ENCODE measurements at regions not wholly inside any gene's neighbourhood (a gene's known extent, or its start where the extent isn't known, plus 50 kb on each side); places are given as distances from the start of the nearest gene placed in this dataset.
"Not testable (repeated sequence)": the region's sequence is repeated elsewhere in the genome, so short reads cannot be mapped to it uniquely, and the experiment has no call there.

DNA sequence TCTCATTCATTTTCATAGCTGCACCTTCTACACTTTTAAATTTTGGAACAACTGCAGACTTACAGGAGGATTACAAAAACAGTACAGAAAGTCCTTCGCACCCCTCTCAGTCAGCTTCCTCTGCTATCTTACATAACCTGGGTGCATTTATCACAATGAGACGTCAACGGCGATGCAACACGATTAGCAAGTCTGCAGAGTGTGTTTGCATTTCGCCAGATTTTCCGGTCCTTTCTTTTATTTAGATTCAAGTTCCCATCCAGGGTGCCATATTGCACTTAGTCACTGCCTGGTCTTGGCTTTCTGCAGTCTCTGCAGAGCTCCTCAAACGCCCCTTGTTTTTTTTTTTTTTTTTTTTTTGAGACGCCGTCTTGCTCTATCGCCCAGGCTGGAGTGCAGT, 85.9 kb downstream of the ASMT start:
- Histone ChIP-seq H3K4me3 (no peak overlapping the region), H3K4me1 (no peaks in the 10 kb centered on the region), H3K36me3 (no peaks in the 10 kb centered on the region), H3K27me3 (replicated peaks in 1 of 7) (no peaks in the 10 kb centered on the region), H3K27ac (no peak overlapping the region), H3K9me3 (peaks cover 0 to 17% (median 13%) of the 10 kb centered on the region in 8 donors)
- no peak for DNase-seq
- WGBS, 5 donors = 75 to 86% (median 79%) methylated on average over 11 of the region's 11 CpGs
- TF ChIP-seq POLR2AphosphoS5 (IDR thresholded peaks at IDR 0.05) (no peak), POLR2A (IDR thresholded peaks at IDR 0.05) (no peak)
- TF ChIP-seq, protein P1, sequence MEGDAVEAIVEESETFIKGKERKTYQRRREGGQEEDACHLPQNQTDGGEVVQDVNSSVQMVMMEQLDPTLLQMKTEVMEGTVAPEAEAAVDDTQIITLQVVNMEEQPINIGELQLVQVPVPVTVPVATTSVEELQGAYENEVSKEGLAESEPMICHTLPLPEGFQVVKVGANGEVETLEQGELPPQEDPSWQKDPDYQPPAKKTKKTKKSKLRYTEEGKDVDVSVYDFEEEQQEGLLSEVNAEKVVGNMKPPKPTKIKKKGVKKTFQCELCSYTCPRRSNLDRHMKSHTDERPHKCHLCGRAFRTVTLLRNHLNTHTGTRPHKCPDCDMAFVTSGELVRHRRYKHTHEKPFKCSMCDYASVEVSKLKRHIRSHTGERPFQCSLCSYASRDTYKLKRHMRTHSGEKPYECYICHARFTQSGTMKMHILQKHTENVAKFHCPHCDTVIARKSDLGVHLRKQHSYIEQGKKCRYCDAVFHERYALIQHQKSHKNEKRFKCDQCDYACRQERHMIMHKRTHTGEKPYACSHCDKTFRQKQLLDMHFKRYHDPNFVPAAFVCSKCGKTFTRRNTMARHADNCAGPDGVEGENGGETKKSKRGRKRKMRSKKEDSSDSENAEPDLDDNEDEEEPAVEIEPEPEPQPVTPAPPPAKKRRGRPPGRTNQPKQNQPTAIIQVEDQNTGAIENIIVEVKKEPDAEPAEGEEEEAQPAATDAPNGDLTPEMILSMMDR (IDR thresholded peaks at IDR 0.05 in 8 of 11, conservative IDR thresholded peaks at IDR 0.05 in 3 of 11) = no peak
- intact Hi-C loops (cut with DNase I; ENCODE audit: low total_unique reads) = no loop called here

DNA sequence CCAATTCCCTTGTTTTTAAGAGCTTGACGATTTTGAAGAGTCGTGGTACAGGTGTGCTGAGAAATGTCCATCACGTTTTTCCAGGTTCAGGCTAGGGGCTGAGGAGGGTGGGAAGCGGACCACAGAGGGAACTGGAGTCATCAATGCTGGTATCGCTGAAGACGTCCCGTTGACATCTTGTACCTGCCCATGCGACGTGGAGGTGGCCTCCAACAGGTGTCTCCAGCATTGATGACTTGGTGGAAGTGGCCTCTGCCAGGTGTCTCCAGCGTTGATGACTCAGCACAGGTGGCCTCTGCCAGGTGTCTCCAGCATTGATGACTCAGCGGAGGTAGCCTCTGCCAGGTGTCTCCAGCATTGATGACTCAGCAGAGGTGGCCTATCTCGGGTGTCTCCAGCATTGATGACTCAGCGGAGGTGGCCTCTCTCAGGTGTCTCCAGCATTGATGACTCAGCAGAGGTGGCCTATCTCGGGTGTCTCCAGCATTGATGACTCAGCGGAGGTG, 86.6 kb downstream of the ASMT start:
- WGBS, 5 donors = 82 to 94% (median 86%) methylated on average over 10 to 15 of the region's 15 CpGs
- H3K4me3 ChIP-seq; H3K4me1 ChIP-seq; H3K27me3 ChIP-seq (replicated peaks in 1 of 7); intact Hi-C loops (cut with DNase I; ENCODE audit: low total_unique reads); DNase-seq; H3K36me3 ChIP-seq; H3K27ac ChIP-seq: not testable (repeated sequence)
- peaks cover 0 to 14% (median 11%) of the 10 kb centered on the region in 8 donors for H3K9me3 ChIP-seq

DNA sequence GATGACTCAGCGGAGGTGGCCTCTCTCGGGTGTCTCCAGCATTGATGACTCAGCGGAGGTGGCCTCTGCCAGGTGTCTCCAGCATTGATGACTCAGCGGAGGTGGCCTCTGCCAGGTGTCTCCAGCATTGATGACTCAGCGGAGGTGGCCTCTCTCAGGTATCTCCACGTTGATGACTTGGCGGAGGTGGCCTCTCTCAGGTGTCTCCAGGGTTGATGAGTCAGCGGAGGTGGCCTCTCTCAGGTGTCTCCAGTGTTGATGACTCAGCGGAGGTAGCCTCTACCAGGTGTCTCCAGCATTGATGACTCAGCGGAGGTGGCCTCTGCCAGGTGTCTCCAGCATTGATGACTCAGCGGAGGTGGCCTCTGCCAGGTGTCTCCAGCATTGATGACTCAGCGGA, 87.3 kb downstream of the ASMT start:
- H3K4me1 ChIP-seq; H3K27ac ChIP-seq; DNase-seq; H3K27me3 ChIP-seq (replicated peaks in 1 of 7); intact Hi-C loops (cut with DNase I; ENCODE audit: low total_unique reads); H3K4me3 ChIP-seq; H3K36me3 ChIP-seq: not testable (repeated sequence)
- 73 to 96% (median 88%) methylated on average over 5 to 10 of the region's 12 CpGs; no CpG with 5 or more reads in 1 of the 5 donors for WGBS, 5 donors
- H3K9me3 ChIP-seq = peaks cover 0 to 12% (median 9%) of the 10 kb centered on the region in 8 donors

DNA sequence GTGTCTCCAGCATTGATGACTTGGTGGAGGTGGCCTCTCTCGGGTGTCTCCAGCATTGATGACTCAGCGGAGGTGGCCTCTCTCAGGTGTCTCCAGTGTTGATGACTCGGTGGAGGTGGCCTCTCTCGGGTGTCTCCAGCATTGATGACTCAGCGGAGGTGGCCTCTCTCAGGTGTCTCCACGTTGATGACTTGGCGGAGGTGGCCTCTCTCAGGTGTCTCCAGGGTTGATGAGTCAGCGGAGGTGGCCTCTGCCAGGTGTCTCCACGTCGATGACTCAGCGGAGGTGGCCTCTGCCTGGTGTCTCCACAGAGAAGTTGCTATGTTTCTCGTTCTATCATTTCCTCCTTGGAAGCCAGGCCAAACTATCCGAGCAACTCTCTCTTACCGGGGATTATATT, 87.7 kb downstream of the ASMT start:
- H3K27ac ChIP-seq; H3K36me3 ChIP-seq; DNase-seq; H3K27me3 ChIP-seq (replicated peaks in 1 of 7); H3K4me3 ChIP-seq; intact Hi-C loops (cut with DNase I; ENCODE audit: low total_unique reads); H3K4me1 ChIP-seq: not testable (repeated sequence)
- H3K9me3 ChIP-seq = peaks cover 0 to 12% (median 9%) of the 10 kb centered on the region in 8 donors
- WGBS, 5 donors = 87 to 93% (median 89%) methylated on average over 10 to 14 of the region's 14 CpGs

DNA sequence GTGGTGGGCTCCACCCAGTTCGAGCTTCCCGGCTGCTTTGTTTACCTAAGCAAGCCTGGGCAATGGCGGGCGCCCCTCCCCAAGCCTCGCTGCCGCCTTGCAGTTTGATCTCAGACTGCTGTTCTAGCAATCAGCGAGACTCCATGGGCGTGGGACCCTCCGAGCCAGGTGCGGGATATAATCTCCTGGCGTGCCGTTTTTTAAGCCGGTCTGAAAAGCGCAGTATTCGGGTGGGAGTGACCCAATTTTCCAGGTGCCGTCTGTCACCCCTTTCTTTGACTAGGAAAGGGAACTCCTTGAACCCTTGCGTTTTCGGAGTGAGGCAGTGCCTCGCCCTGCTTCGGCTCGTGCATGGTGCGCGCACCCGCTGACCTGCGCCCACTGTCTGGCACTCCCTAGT, 94.4 kb downstream of the ASMT start:
- WGBS, 5 donors = 93 to 96% (median 95%) methylated on average over 19 to 23 of the region's 25 CpGs
- H3K27me3 ChIP-seq (replicated peaks in 1 of 7); H3K27ac ChIP-seq; H3K4me3 ChIP-seq; H3K4me1 ChIP-seq; H3K36me3 ChIP-seq; DNase-seq; intact Hi-C loops (cut with DNase I; ENCODE audit: low total_unique reads): not testable (repeated sequence)
- peaks cover 0 to 17% (median 2%) of the 10 kb centered on the region in 8 donors for H3K9me3 ChIP-seq

DNA sequence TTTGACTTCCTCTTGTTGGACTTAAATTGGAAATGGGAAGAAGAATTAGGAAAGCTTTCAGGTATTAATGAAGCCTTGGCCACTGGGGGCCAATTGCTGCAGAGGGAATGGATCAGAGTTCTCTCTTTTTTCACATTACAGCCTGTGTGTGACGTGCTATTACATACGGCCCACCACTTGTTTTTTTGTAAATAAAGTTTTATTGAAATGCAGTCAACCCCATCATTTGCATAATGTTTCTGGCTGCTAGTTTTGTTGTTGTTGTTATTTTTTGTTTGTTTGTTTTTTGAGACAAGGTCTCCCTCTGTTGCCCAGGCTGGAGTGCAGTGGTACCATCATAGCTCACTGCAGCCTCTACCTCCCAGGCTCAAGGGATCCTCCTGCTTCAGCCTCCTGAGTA, 98.4 kb downstream of the ASMT start:
- H3K36me3 ChIP-seq = no peaks in the 10 kb centered on the region
- intact Hi-C loops (cut with DNase I; ENCODE audit: low total_unique reads) = no loop called here
- no peak overlapping the region for H3K27ac ChIP-seq
- no peaks in the 10 kb centered on the region for H3K27me3 ChIP-seq (replicated peaks in 1 of 7)
- 52 to 87% (median 86%) methylated on average over 2 of the region's 2 CpGs for WGBS, 5 donors
- TF ChIP-seq POLR2A (IDR thresholded peaks at IDR 0.05) (no peak), POLR2AphosphoS5 (IDR thresholded peaks at IDR 0.05) (no peak)
- TF ChIP-seq, protein P1 (IDR thresholded peaks at IDR 0.05 in 8 of 11, conservative IDR thresholded peaks at IDR 0.05 in 3 of 11) = no peak
- no peaks in the 10 kb centered on the region for H3K4me1 ChIP-seq
- no peak overlapping the region for H3K4me3 ChIP-seq
- peaks cover 0 to 23% (median 2%) of the 10 kb centered on the region in 8 donors for H3K9me3 ChIP-seq
- DNase-seq = no peak

Measured in spleen (tissue), 11 donors.